Testis (tissue), 2 donors: ENCODE measurements at regions not wholly inside any gene's neighbourhood (a gene's known extent, or its start where the extent isn't known, plus 50 kb on each side); places are given as distances from the start of the nearest gene placed in this dataset.

Source experiments
- POLR2A ChIP-seq: fragments of 450-650 bp; IDR thresholded peaks from one replicate; pipeline ENCODE4 v1.6.1; 2017; ENCODE audit warnings: antibody characterized with exemption, mild to moderate bottlenecking, moderate library complexity
- TF ChIP-seq, protein P1 (sequence below), 3 experiments: fragments of 450-650 bp in 2 of 3; fragments of 200-600 bp in 1 of 3; sonication (generic) in 1 of 3; IDR thresholded peaks; one replicate each; pipeline ENCODE4 v1.5.1; 2016 to 2019; ENCODE audit warnings: antibody characterized with exemption in 3 of 3, mild to moderate bottlenecking in 2 of 3, moderate library complexity in 1 of 3

DNA sequence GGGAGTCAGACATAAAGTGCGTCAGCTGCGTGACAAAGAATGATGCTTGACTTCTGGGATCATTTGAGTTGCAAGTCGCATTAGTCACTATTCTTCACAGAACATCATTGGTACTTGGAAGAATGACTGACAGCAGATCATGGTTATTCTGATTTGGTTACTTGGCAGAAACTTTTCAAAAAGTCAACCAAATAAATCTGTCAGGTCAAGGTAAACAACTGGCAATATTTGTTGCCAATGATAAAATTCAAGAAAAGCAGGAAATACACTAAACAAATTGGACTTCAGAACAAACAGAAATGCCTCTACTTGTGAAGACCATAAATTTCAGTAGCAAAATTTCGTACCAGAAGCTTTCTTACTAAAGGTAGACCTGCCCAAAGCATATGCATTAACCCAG is 221.6 kb downstream of the TFAP2A start:
- TF ChIP-seq, protein P1, sequence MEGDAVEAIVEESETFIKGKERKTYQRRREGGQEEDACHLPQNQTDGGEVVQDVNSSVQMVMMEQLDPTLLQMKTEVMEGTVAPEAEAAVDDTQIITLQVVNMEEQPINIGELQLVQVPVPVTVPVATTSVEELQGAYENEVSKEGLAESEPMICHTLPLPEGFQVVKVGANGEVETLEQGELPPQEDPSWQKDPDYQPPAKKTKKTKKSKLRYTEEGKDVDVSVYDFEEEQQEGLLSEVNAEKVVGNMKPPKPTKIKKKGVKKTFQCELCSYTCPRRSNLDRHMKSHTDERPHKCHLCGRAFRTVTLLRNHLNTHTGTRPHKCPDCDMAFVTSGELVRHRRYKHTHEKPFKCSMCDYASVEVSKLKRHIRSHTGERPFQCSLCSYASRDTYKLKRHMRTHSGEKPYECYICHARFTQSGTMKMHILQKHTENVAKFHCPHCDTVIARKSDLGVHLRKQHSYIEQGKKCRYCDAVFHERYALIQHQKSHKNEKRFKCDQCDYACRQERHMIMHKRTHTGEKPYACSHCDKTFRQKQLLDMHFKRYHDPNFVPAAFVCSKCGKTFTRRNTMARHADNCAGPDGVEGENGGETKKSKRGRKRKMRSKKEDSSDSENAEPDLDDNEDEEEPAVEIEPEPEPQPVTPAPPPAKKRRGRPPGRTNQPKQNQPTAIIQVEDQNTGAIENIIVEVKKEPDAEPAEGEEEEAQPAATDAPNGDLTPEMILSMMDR (IDR thresholded peaks at IDR 0.05), result no peak
- TF ChIP-seq POLR2A, result no peak
